ENCODE measurements at regions not wholly inside any gene's neighbourhood (a gene's known extent, or its start where the extent isn't known, plus 50 kb on each side); places are given as distances from the start of the nearest gene placed in this dataset.
"Not testable (repeated sequence)": the region's sequence is repeated elsewhere in the genome, so short reads cannot be mapped to it uniquely, and the experiment has no call there.

DNA sequence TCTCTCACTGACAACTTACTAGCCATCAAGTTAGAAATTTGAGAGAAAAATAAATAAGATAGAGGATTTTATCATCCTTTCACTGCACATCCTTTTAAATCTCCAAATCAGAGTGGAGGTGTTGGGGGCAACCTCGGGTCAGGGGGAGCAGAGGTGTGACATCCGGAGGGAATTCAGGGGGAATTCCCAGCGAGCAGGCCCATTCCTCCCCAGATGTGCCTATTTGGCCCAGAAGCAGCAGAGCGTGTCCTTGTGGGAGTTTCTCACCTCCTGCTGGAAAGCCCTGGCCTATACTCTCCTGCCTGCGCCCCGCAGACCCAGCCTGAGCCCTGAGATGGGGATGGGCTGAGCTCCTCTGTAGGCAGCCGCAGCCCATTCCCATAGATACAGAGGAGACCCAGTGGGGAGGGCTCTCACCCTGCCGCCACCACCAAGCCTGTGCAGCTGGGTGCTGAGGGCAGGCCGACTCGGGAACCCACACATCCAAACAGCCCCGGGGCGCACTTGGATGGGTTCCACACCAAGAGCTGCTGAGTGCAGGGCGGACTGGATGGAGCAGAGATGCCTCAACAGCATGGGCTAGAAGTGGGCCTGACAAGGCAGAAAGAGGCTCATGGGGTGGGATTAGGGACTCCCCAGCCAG is 124.5 kb downstream of the CXCL12 start:
- no peaks in the 10 kb centered on the region for H3K27me3 ChIP-seq
- TF ChIP-seq, protein P1, sequence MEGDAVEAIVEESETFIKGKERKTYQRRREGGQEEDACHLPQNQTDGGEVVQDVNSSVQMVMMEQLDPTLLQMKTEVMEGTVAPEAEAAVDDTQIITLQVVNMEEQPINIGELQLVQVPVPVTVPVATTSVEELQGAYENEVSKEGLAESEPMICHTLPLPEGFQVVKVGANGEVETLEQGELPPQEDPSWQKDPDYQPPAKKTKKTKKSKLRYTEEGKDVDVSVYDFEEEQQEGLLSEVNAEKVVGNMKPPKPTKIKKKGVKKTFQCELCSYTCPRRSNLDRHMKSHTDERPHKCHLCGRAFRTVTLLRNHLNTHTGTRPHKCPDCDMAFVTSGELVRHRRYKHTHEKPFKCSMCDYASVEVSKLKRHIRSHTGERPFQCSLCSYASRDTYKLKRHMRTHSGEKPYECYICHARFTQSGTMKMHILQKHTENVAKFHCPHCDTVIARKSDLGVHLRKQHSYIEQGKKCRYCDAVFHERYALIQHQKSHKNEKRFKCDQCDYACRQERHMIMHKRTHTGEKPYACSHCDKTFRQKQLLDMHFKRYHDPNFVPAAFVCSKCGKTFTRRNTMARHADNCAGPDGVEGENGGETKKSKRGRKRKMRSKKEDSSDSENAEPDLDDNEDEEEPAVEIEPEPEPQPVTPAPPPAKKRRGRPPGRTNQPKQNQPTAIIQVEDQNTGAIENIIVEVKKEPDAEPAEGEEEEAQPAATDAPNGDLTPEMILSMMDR (IDR thresholded peaks at IDR 0.05): no peak

DNA sequence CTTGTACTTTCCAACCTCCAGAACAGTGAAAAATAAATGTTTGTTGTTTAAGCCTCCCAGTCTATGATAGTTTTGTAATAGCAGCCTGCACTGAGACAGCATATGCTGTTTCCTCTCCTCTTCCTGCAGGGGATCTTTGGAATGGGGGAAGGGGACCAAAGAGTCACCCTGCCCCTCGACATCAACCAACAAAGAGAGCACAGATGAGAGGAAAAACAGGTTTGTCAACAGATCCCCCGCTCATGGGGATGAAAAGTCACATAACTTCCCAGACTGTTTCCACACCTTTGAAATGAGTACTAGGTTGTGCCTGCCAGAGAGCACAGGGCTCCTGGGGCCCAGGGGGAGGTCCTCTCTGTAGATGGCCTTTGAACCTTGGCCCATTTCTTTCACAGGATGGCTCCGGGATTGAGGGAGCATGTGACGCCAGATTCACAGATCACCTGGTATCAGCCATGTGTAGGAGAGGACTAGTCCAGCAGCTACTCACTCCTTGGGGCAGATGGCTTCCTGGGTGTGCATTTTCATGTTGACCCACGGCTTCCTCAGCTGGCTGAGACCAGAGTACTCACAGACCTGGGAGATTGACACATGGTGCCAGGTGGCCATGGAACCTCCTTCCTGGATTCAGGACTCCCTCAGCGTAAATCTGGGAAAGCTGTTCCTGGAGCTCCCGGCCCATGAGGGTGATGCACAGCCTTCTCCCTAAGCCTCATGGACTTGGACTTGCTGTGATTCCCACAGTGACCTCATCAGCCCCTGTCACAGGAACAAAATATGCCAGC is 125.6 kb downstream of the CXCL12 start:
- no peaks in the 10 kb centered on the region for H3K36me3 ChIP-seq

More for the DNA sequence above, 124.5 kb downstream of the CXCL12 start:
- H3K9me3 ChIP-seq: no peaks in the 10 kb centered on the region
- no peak overlapping the region for H3K4me3 ChIP-seq (ENCODE audit: low read depth in 1 of 2, low read length in 1 of 2)
- no peaks in the 10 kb centered on the region for H3K36me3 ChIP-seq
- H3K4me1 ChIP-seq (ENCODE audit: control insufficient read depth in 1 of 2, insufficient read depth in 1 of 2, low read depth in 1 of 2, low read length in 1 of 2): no peaks in the 10 kb centered on the region
- H3K27ac ChIP-seq: no peak overlapping the region

DNA sequence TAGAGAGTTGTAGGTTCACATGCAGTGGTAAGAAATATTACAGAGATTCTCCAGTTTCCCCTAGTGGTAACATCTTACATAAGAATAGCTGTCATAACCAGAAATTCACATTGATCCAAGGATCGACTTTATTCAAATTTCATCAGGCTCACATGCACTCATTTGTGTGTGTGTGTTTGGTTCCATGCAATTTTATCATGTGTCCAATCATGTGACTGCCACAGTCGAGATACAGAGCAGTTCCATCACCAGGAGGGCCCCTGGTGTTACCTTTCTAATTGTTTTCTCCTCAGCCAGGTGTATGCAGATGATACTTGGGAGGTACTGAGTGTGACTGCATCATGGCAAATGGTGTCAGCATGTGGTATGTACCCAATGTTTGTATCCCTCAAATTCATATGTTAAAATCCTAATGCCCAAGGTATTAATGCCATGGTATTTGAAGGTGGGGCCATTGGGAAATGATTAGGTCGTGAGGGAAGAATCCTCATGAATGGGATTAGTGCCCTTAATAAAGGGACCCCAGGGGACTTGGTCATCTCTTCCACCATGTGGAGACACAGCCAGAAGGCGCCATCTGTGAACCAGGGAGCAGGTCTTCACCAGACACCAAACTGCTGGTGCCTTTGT is 126.3 kb downstream of the CXCL12 start:
- Histone ChIP-seq H3K36me3 (no peaks in the 10 kb centered on the region), H3K27me3 (no peaks in the 10 kb centered on the region), H3K27ac (no peak overlapping the region), H3K4me1 (ENCODE audit: control insufficient read depth in 1 of 2, insufficient read depth in 1 of 2, low read depth in 1 of 2, low read length in 1 of 2) (no peaks in the 10 kb centered on the region), H3K9me3 (no peaks in the 10 kb centered on the region), H3K4me3 (ENCODE audit: low read depth in 1 of 2, low read length in 1 of 2) (no peak overlapping the region)
- TF ChIP-seq, protein P1 (IDR thresholded peaks at IDR 0.05): no peak

More for the DNA sequence above, 125.6 kb downstream of the CXCL12 start:
- Histone ChIP-seq H3K4me3 (ENCODE audit: low read depth in 1 of 2, low read length in 1 of 2) (no peak overlapping the region), H3K27ac (no peak overlapping the region), H3K27me3 (no peaks in the 10 kb centered on the region), H3K9me3 (no peaks in the 10 kb centered on the region), H3K4me1 (ENCODE audit: control insufficient read depth in 1 of 2, insufficient read depth in 1 of 2, low read depth in 1 of 2, low read length in 1 of 2) (no peaks in the 10 kb centered on the region)
- TF ChIP-seq, protein P1 (IDR thresholded peaks at IDR 0.05): no peak

DNA sequence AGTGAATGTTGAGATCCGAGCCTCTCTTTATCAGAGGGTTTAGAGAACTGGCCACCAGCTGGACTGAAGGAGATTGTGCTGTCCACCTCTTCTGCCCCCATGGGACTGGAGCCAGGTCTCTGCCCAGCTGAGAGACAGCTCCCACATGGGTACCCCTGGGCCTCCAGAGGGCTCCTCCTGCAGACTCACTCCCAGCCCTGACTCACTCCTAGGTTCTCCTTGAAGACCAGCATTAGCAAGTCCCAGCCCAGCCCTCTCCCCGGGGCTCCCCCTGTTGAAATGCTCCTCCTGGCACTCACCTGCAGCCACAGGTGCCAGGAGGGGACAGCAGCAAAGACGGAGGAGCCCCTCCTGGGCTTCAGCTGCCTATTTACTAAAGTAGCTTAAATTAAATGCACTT is 126.9 kb downstream of the CXCL12 start:
- Histone ChIP-seq H3K4me1 (ENCODE audit: control insufficient read depth in 1 of 2, insufficient read depth in 1 of 2, low read depth in 1 of 2, low read length in 1 of 2) (no peaks in the 10 kb centered on the region), H3K4me3 (ENCODE audit: low read depth in 1 of 2, low read length in 1 of 2) (no peak overlapping the region), H3K27me3 (no peaks in the 10 kb centered on the region), H3K27ac (no peak overlapping the region), H3K36me3 (no peaks in the 10 kb centered on the region), H3K9me3 (no peaks in the 10 kb centered on the region)
- TF ChIP-seq, protein P1 (IDR thresholded peaks at IDR 0.05): no peak

DNA sequence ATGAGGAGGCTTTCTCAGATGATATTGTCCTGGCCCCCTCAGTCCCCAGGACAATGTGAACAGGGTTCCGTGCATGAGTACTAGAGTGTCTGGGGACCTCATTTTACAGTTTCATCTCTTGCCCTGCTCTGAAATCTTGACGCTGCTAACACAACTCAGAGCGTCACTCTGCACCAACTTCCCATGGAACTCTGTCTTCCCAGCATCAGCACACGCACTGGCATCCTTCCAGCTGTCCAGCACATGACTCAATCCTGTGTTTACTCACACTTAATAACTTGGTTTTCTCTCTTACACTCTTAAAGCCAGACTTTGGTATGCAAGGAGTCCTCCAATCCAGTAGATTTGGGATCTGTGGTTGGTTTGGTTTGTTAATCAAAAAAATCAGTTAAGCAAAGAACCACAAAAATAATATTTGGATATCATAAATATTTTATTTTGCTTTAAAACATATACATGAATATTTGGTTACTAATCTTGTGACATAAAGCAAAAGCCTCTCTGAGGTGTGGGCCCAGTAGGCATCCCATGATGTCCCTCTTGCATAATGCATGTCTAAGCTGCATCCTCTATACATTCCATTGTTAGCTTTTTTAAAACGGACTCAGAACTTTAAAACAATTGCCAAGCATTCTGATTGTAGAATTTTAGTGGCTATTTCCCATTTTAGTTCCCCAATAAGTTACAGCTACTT is 131.0 kb downstream of the CXCL12 start:
- H3K9me3 ChIP-seq: no peaks in the 10 kb centered on the region
- no peaks in the 10 kb centered on the region for H3K27me3 ChIP-seq
- TF ChIP-seq, protein P1 (IDR thresholded peaks at IDR 0.05): no peak
- H3K4me1 ChIP-seq (ENCODE audit: control insufficient read depth in 1 of 2, insufficient read depth in 1 of 2, low read depth in 1 of 2, low read length in 1 of 2): no peaks in the 10 kb centered on the region
- H3K4me3 ChIP-seq (ENCODE audit: low read depth in 1 of 2, low read length in 1 of 2): no peak overlapping the region
- H3K36me3 ChIP-seq: no peaks in the 10 kb centered on the region
- no peak overlapping the region for H3K27ac ChIP-seq

DNA sequence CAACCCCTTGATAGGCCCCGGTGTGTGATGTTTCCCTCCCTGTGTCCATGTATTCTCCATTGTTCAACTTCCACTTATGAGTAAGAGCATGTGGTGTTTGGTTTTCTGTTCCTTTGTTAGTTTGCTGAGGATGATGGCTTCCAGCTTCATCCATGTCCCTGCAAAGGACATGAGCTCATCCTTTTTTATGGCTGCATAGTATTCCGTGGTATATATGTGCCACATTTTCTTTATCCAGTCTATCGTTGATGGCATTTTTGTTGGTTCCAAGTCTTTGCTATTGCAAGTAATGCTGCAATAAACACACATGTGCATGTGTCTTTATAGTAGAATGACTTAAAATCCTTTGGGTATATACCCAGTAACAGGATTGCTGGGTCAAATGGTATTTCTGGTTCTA is 132.3 kb downstream of the CXCL12 start:
- H3K4me3 ChIP-seq (ENCODE audit: low read depth in 1 of 2, low read length in 1 of 2); H3K27me3 ChIP-seq; H3K27ac ChIP-seq; H3K4me1 ChIP-seq (ENCODE audit: control insufficient read depth in 1 of 2, insufficient read depth in 1 of 2, low read depth in 1 of 2, low read length in 1 of 2); H3K9me3 ChIP-seq; H3K36me3 ChIP-seq: not testable (repeated sequence)

DNA sequence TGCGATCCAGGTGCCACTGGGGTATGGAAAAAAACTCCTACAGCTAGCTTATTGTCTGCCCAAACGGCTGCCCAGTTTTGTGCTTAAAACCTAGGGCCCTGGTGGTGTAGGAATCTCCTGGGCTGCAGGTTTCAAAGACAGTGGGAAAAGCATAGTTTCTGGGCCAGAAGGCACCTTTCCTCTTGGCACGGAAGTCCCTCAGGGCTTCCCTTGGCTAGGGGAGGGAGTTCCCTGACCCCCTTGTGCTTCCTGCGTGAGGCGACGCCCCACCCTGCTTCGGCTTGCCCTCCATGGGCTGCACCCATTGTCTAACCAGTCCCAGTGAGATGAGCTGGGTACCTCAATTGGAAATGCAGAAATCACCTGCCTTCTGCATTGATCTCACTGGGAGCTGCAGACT is 135.0 kb downstream of the CXCL12 start:
- not testable (repeated sequence) for H3K9me3 ChIP-seq; H3K27me3 ChIP-seq; H3K36me3 ChIP-seq; H3K4me1 ChIP-seq (ENCODE audit: control insufficient read depth in 1 of 2, insufficient read depth in 1 of 2, low read depth in 1 of 2, low read length in 1 of 2); H3K27ac ChIP-seq; H3K4me3 ChIP-seq (ENCODE audit: low read depth in 1 of 2, low read length in 1 of 2)
